Hepatocyte (in vitro differentiated cells): ENCODE measurements at regions not wholly inside any gene's neighbourhood (a gene's known extent, or its start where the extent isn't known, plus 50 kb on each side); places are given as distances from the start of the nearest gene placed in this dataset.

ENCODE experiments used
- CTCF ChIP-seq: fragments of 200-600 bp; sonication (generic); IDR thresholded peaks from 2 replicates; pipeline ENCODE4 v1.5.1; 2016; ENCODE audit warnings: antibody characterized with exemption, mild to moderate bottlenecking; ENCODE audit not compliant: poor library complexity
- EZH2phosphoT487 ChIP-seq: fragments of 200-600 bp; sonication (generic); IDR thresholded peaks from one replicate; pipeline ENCODE4 v1.6.1; 2018; ENCODE audit warnings: antibody characterized with exemption, mild to moderate bottlenecking, low read depth, moderate library complexity; ENCODE audit not compliant: unreplicated experiment, severe bottlenecking

GRCh38 chr17:5958850-5959249 lies 111.3 kb upstream of the WSCD1 start:
- TF ChIP-seq CTCF, result no peak
- TF ChIP-seq EZH2phosphoT487, result no peak
